Endothelial cell of umbilical vein (primary cell): ENCODE measurements at regions not wholly inside any gene's neighbourhood (a gene's known extent, or its start where the extent isn't known, plus 50 kb on each side); places are given as distances from the start of the nearest gene placed in this dataset.

Experiments used
- EZH2 ChIP-seq: IDR thresholded peaks from 2 replicates; pipeline ENCODE4 v1.6.1; 2012; ENCODE audit warnings: borderline replicate concordance, low read depth, mild to moderate bottlenecking, moderate library complexity, low read length, inconsistent platforms; ENCODE audit not compliant: severe bottlenecking
- GATA2 ChIP-seq: IDR thresholded peaks from 2 replicates; pipeline ENCODE4 v1.7.0; 2011; ENCODE audit warnings: low read depth, mild to moderate bottlenecking, moderate library complexity, mixed read lengths, low read length; ENCODE audit not compliant: insufficient read length, insufficient read depth
- MYC ChIP-seq: IDR thresholded peaks from one replicate; pipeline ENCODE4 v1.6.1; 2011; ENCODE audit warnings: mild to moderate bottlenecking, low read depth, low read length
- POLR2A ChIP-seq: IDR thresholded peaks from 2 replicates; pipeline ENCODE4 v1.6.1; 2012; ENCODE audit warnings: low read depth, mild to moderate bottlenecking, control low read depth, low read length
- POLR2AphosphoS5 ChIP-seq: IDR thresholded peaks from 2 replicates; pipeline ENCODE4 v1.6.1; 2012; ENCODE audit warnings: low read depth, mild to moderate bottlenecking, control low read depth, low read length, moderate library complexity; ENCODE audit not compliant: insufficient read depth
- TF ChIP-seq, protein P1 (sequence below), 2 donors: IDR thresholded peaks; 1 replicate in 1 of 2; 2 replicates in 1 of 2; pipeline ENCODE4 v1.5.1; 2011; ENCODE audit warnings: low read length in 2 of 2, mild to moderate bottlenecking in 2 of 2, moderate library complexity in 2 of 2, control low read depth in 1 of 2, inconsistent platforms in 1 of 2, low read depth in 1 of 2; ENCODE audit not compliant: insufficient read depth in 1 of 2; ENCODE audit errors: extremely low read depth in 1 of 2

GRCh38 chr11:116537709-116538108 is 235.1 kb downstream of the BUD13 start:
- no peak for TF ChIP-seq EZH2
- TF ChIP-seq, protein P1, sequence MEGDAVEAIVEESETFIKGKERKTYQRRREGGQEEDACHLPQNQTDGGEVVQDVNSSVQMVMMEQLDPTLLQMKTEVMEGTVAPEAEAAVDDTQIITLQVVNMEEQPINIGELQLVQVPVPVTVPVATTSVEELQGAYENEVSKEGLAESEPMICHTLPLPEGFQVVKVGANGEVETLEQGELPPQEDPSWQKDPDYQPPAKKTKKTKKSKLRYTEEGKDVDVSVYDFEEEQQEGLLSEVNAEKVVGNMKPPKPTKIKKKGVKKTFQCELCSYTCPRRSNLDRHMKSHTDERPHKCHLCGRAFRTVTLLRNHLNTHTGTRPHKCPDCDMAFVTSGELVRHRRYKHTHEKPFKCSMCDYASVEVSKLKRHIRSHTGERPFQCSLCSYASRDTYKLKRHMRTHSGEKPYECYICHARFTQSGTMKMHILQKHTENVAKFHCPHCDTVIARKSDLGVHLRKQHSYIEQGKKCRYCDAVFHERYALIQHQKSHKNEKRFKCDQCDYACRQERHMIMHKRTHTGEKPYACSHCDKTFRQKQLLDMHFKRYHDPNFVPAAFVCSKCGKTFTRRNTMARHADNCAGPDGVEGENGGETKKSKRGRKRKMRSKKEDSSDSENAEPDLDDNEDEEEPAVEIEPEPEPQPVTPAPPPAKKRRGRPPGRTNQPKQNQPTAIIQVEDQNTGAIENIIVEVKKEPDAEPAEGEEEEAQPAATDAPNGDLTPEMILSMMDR (IDR thresholded peaks at IDR 0.05; ENCODE audit: extremely low read depth in 1 of 2, insufficient read depth in 1 of 2, low read depth in 1 of 2, low read length in 2 of 2): no peak
- TF ChIP-seq GATA2: no peak
- no peak for TF ChIP-seq POLR2AphosphoS5
- TF ChIP-seq POLR2A: no peak
- TF ChIP-seq MYC: no peak
